Osteoblast (primary cell): ENCODE measurements at regions not wholly inside any gene's neighbourhood (a gene's known extent, or its start where the extent isn't known, plus 50 kb on each side); places are given as distances from the start of the nearest gene placed in this dataset.

Source experiments
- DNase-seq: peaks from one replicate; pipeline ENCODE4 v3.0.0; 2011; ENCODE audit warnings: low spot score, mixed read lengths; ENCODE audit not compliant: insufficient read length; ENCODE audit errors: missing footprints
- H2AFZ ChIP-seq: 2 replicates; pipeline ENCODE4 v1.6.0; 2011; ENCODE audit warnings: mild to moderate bottlenecking, low read length
- H3K27ac ChIP-seq: 2 replicates; pipeline ENCODE4 v1.5.1; 2011; ENCODE audit warnings: mild to moderate bottlenecking, low read depth, low read length, moderate library complexity
- H3K27me3 ChIP-seq: 2 replicates; pipeline ENCODE4 v1.6.0; 2012; ENCODE audit warnings: mild to moderate bottlenecking, control low read depth, inconsistent platforms, low read length, moderate library complexity; ENCODE audit not compliant: insufficient read depth
- H3K36me3 ChIP-seq: 2 replicates; pipeline ENCODE4 v1.5.1; 2011; ENCODE audit warnings: mild to moderate bottlenecking, low read length, control low read depth, moderate library complexity; ENCODE audit not compliant: insufficient read depth
- H3K4me1 ChIP-seq: 2 replicates; pipeline ENCODE4 v1.5.1; 2011; ENCODE audit warnings: mild to moderate bottlenecking, low read length, control low read depth, moderate library complexity; ENCODE audit not compliant: insufficient read depth
- H3K4me2 ChIP-seq: 2 replicates; pipeline ENCODE4 v1.6.0; 2011; ENCODE audit warnings: mild to moderate bottlenecking, low read length; ENCODE audit not compliant: insufficient read depth
- H3K4me3 ChIP-seq: fragments of 200-600 bp; sonication (generic); 3 replicates; pipeline ENCODE4 v1.5.1; 2012; ENCODE audit warnings: mild to moderate bottlenecking, low read length, inconsistent platforms; ENCODE audit not compliant: insufficient read depth
- H3K79me2 ChIP-seq: 2 replicates; pipeline ENCODE4 v1.6.0; 2012; ENCODE audit warnings: mild to moderate bottlenecking, low read length, control low read depth, inconsistent platforms; ENCODE audit not compliant: insufficient read depth
- H3K9me3 ChIP-seq: 2 replicates; pipeline ENCODE4 v1.5.1; 2011; ENCODE audit warnings: low read depth, low read length, control low read depth
- H4K20me1 ChIP-seq: 2 replicates; pipeline ENCODE4 v1.6.0; 2012; ENCODE audit warnings: mild to moderate bottlenecking, low read length, control low read depth; ENCODE audit not compliant: insufficient read depth
- TF ChIP-seq, protein P1 (sequence below): IDR thresholded peaks from 2 replicates; pipeline ENCODE4 v1.5.1; 2011; ENCODE audit warnings: mild to moderate bottlenecking, low read depth, low read length, moderate library complexity; ENCODE audit errors: extremely low read depth

DNA sequence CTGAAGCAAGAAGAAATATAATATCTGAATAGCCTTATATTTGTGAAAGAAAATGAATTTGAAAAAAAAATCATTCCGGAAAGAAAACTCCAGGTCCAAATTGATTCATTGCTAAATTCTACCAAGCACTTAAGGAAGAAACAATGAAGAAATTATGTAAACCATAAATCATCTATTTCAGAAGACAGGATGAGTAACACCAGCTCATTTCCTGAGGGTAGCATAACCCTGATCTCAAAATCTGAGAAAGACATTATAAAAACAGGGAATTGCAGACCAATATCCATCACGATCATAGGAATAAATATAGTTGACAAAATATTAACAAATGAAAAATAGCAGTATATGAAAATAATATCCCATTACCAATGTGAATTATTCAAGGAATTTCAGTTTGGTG lies 70.1 kb upstream of the RAB18 start:
- Histone ChIP-seq H4K20me1 (no peaks in the 10 kb centered on the region), H2AFZ (no peak overlapping the region), H3K4me2 (no peak overlapping the region), H3K27ac (no peak overlapping the region), H3K27me3 (no peaks in the 10 kb centered on the region), H3K79me2 (no peaks in the 10 kb centered on the region), H3K9me3 (no peaks in the 10 kb centered on the region), H3K4me1 (no peaks in the 10 kb centered on the region), H3K4me3 (no peak overlapping the region), H3K36me3 (no peaks in the 10 kb centered on the region)
- TF ChIP-seq, protein P1, sequence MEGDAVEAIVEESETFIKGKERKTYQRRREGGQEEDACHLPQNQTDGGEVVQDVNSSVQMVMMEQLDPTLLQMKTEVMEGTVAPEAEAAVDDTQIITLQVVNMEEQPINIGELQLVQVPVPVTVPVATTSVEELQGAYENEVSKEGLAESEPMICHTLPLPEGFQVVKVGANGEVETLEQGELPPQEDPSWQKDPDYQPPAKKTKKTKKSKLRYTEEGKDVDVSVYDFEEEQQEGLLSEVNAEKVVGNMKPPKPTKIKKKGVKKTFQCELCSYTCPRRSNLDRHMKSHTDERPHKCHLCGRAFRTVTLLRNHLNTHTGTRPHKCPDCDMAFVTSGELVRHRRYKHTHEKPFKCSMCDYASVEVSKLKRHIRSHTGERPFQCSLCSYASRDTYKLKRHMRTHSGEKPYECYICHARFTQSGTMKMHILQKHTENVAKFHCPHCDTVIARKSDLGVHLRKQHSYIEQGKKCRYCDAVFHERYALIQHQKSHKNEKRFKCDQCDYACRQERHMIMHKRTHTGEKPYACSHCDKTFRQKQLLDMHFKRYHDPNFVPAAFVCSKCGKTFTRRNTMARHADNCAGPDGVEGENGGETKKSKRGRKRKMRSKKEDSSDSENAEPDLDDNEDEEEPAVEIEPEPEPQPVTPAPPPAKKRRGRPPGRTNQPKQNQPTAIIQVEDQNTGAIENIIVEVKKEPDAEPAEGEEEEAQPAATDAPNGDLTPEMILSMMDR = no peak
- no peak for DNase-seq

DNA sequence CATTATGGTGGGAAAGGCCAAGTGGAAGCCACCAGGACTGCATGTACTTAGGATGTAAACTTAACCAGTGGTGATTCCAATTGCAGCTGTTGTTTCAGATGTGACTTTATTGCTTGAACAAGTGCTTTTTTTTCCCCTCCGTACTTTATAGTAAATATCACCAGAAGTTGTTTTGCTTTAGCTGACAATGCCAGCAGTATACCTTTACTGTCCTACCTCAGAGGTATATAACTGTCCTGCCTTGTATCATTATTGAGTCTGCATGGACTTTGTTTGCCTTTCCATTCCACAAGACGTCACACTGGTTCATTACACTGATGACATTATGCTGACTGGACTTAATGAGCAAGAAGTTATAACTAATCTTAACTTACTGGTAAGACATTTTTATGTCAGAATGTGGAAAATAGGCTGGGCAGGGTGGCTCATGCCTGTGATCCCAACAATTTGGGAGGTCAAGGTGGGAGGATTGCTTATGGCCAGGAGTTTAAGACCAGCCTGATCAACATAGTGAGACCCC lies 77.1 kb upstream of the RAB18 start:
- no peaks in the 10 kb centered on the region for H3K4me1 ChIP-seq
- TF ChIP-seq, protein P1 = no peak
- DNase-seq = no peak

DNA sequence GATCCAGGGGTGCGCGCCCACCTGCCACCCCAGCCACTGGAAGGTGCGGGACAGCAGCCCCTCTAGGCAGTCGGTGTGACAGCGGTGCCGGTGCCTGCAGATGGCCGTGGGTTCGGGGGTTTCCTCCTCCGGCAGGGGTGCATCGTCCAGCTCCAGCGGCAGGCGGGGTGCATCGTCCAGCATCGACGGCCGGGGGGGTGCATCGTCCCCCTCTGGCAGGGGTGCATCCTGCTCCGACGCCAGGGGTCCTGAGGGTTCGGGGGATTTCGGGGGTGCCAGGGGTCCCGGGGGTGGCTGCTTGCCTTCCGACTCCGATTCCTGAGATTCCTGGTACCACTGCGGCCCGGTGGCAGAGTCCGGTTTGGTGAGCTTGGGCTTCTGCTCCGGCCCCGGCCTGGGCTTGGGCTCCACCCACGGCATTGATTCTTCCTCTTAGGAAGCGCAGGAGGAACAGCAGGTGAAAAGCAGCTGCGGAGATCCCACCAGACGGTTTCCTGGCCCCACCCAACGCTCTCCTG lies 90.2 kb upstream of the RAB18 start:
- TF ChIP-seq, protein P1 = no peak
- Histone ChIP-seq H3K4me2 (no peak overlapping the region), H2AFZ (no peak overlapping the region), H4K20me1 (no peaks in the 10 kb centered on the region), H3K27ac (no peak overlapping the region), H3K9me3 (no peaks in the 10 kb centered on the region), H3K4me3 (no peak overlapping the region), H3K4me1 (no peaks in the 10 kb centered on the region), H3K27me3 (peaks cover 4% of the 10 kb centered on the region), H3K79me2 (no peaks in the 10 kb centered on the region), H3K36me3 (no peaks in the 10 kb centered on the region)
- DNase-seq = no peak

More for the DNA sequence above, 77.1 kb upstream of the RAB18 start:
- Histone ChIP-seq H3K9me3 (no peaks in the 10 kb centered on the region), H3K36me3 (no peaks in the 10 kb centered on the region), H3K27me3 (no peaks in the 10 kb centered on the region), H3K4me3 (no peak overlapping the region), H2AFZ (no peak overlapping the region), H3K79me2 (no peaks in the 10 kb centered on the region), H4K20me1 (no peaks in the 10 kb centered on the region), H3K27ac (no peak overlapping the region), H3K4me2 (no peak overlapping the region)

DNA sequence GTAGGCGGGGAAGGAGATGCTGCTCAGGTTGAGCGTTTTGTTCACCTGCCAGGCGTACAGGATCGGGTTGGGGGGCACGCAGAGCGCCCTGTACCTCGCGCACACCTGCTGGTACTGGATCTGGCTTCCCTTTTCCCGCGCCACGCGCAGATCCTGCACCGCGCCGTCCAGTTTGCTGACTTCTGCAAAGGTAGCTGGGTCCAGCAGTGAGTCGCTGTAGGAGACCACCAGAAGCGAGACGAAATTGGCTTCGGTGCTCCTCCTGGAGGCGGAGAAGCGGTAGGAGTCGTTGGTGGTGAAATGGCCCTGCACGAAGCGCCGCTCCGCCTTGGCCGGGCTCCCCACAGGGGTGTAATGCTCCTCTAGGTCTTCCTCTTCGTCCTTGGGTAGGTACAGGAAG lies 90.7 kb upstream of the RAB18 start:
- Histone ChIP-seq H3K4me1 (no peaks in the 10 kb centered on the region), H2AFZ (no peak overlapping the region), H3K27me3 (peaks cover 4% of the 10 kb centered on the region), H4K20me1 (no peaks in the 10 kb centered on the region), H3K36me3 (no peaks in the 10 kb centered on the region), H3K27ac (no peak overlapping the region), H3K4me3 (no peak overlapping the region), H3K79me2 (no peaks in the 10 kb centered on the region), H3K9me3 (no peaks in the 10 kb centered on the region), H3K4me2 (no peak overlapping the region)
- peak; percentile 32 for DNase-seq
- TF ChIP-seq, protein P1 = no peak
